Prostate gland (tissue), 2 donors: ENCODE measurements at regions not wholly inside any gene's neighbourhood (a gene's known extent, or its start where the extent isn't known, plus 50 kb on each side); places are given as distances from the start of the nearest gene placed in this dataset.

ENCODE experiments used
- CTCF ChIP-seq, 4 experiments: fragments of 200-600 bp in 2 of 4; fragments of 450-650 bp in 2 of 4; sonication (generic) in 2 of 4; IDR thresholded peaks; 1 replicate in 3 of 4; 2 replicates in 1 of 4; pipeline ENCODE4 v1.5.1; 2016 to 2019; ENCODE audit warnings: antibody characterized with exemption in 4 of 4, mild to moderate bottlenecking in 2 of 4, moderate library complexity in 2 of 4
- POLR2A ChIP-seq: fragments of 450-650 bp; IDR thresholded peaks from one replicate; pipeline ENCODE4 v1.6.1; 2016; ENCODE audit warnings: antibody characterized with exemption, mild to moderate bottlenecking

GRCh38 chr14:37787879-37788494 lies 192.6 kb downstream of the TTC6 start:
- TF ChIP-seq CTCF (IDR thresholded peaks at IDR 0.05): no peak
- no peak for TF ChIP-seq POLR2A
